NCI-H345 (cell line): ENCODE measurements at regions not wholly inside any gene's neighbourhood (a gene's known extent, or its start where the extent isn't known, plus 50 kb on each side); places are given as distances from the start of the nearest gene placed in this dataset.
"Not testable (repeated sequence)": the region's sequence is repeated elsewhere in the genome, so short reads cannot be mapped to it uniquely, and the experiment has no call there.

Experiments
- DNase-seq: peaks from one replicate; lab custom pipeline; 2025; lab: John Stamatoyannopoulos, UW

DNA sequence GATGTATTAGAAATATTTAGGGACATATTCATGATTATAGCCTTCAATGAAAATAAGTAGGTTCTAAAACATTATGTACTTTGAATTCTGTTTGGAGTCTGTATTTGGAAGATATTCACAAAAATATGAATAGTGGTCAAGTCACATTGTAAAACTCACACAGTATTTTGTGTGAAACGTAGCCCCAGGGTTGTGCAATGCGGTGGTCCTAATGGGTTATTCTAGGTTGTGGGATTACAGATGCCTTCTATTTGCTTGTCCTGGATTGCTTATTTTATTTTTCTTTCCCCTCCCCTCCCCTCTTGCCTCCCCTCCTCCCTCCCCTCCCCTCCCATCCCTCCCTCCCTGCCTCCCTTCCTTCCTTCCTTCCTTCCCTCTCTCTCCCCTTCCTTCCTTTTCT lies 93.7 kb upstream of the THUMPD2 start:
- no peak for DNase-seq

DNA sequence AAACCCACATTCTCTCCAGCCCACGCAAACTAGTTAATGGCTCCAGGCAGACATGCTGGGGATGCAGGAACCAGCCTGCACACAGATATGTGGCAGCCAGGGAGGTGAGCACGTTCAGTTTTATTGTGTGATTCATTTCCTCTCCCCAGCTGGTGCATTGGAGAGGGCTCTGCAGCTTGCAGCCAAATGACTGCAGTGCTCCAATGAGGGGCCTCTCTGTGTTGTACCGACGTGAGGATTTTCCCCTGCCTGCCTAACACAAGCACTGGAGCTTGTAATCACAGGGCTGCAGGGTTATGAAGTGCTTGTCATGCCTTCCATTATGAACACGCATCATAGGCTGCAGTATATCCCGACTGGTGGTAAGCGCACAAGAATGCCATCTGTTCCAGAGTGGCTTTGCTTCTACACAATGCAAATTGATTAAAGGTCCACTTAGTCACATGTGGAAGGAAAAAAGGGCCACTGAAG lies 92.3 kb upstream of the THUMPD2 start:
- DNase-seq: no peak

DNA sequence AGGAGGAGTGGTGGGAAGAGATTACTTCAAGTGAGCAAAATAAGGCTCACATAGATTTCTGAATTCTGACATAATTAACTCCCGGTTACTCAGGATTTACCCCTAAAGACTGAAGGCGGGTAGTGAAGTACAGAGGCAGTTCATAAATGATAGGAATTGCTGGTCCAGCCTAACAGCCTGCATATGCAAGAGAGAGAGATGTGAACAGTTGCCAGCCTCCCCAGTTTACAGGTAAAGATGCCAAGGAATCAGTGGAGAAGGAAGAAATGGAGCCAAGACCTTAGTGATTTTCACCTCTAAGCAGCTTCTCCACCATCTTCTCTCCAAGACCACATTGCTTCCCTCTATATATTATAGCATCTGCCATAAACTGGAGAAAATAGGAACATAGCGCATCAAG lies 91.8 kb upstream of the THUMPD2 start:
- DNase-seq: no peak

DNA sequence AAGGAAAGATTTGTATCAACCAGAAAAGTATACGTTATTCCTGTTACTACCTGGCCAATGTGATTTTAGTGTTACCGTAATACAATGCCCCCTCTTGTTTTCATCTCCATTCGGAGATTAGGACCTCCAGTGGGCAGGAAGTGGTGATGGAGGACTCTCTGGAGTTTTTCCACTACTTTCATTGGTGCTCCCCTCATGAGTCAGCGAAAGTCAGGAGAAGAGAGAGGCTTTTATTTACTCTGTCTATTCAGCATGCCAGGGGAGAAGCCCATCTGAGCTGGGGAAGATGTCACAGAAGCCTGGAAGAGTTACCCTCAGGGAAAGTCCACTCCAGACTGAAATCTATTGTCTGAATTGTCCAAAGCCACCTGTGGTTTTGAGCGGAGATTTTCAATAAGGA lies 88.2 kb upstream of the THUMPD2 start:
- no peak for DNase-seq

DNA sequence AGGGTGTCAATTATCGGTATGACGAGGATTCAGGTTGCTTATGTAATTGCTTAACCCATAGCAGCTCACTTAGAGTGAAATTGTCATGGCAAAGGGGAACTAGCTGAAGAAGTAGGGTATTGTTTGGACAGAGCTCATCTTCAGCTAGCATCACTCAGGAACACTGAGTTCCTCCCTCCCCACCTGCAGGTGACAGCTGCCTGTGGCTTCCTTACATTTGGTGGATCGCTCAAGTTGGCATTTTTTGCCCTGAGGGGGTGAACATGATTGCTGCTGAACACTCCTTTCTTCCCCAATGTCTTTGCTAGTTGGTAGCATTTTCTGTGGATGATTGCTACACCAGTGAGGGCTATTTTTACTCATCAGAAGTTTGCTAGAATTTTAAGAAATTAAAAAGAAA lies 86.7 kb upstream of the THUMPD2 start:
- DNase-seq: no peak

DNA sequence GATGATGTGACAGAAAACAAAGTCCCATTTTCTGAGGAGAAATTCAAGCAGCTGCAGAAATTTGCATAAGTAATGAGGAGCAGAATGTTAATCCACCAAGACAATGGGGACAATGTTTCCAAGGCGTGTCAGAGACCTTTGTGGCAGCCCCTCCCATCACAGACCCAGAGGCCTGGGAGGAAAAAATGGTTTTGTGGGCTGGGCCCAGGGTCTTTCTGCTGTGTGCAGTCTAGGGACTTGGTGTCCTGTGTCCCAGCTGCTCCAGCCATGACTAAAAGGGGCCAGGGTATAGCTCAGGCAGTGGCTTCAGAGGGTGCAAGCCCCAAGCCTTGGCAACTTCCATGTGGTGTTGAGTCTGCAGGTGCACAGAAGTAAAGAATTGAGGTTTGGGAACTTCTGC lies 84.6 kb upstream of the THUMPD2 start:
- not testable (repeated sequence) for DNase-seq

- no peak for DNase-seq
These were observed 81.5 kb upstream of the THUMPD2 start for GRCh38 chr2:39860538-39860937.

- DNase-seq: no peak
These were observed 79.6 kb upstream of the THUMPD2 start for GRCh38 chr2:39858677-39859076.

DNA sequence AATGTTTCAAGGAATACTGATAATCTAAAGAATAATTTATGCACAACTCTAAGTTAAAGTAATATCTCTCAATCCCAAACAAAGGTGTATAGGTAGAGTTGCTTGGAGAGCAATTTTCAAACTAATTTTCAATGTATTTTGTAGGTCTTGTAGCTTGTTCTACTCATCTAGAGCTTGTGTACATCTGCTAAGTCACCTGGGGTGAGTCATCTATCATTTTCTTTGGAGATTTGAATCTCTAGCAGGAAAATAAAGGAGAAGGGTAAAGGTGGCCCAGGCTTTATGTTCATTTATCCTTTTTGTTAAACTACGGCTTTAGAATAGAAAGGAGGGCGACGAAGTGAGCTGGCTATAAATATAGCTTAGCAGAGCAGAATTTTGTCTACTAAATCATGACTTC lies 76.8 kb upstream of the THUMPD2 start:
- no peak for DNase-seq

- DNase-seq: no peak
These were observed 75.7 kb upstream of the THUMPD2 start for GRCh38 chr2:39854771-39855170.

- no peak for DNase-seq
These were observed 73.8 kb upstream of the THUMPD2 start for GRCh38 chr2:39852831-39853230.

GRCh38 chr2:39851651-39852110 lies 72.6 kb upstream of the THUMPD2 start:
- no peak for DNase-seq

DNA sequence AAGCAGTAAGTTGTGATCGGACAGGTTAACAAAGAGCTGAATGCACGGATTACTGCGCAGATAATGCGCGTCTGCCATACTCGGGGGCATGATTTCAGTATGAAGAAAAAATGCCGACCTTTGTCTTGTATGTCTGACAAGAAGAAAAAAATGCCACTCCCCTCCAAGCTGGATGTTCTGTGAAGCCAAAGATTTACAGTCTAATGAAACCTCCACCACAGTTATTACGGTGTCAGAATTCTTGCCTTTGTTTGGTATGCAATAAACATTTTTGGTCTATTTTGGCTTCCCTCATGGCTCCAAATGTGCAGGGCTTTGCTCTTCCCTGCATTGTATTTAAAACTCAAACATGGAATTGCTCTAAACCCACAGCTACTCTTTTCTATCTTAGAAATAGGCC lies 72.2 kb upstream of the THUMPD2 start:
- DNase-seq: no peak

DNA sequence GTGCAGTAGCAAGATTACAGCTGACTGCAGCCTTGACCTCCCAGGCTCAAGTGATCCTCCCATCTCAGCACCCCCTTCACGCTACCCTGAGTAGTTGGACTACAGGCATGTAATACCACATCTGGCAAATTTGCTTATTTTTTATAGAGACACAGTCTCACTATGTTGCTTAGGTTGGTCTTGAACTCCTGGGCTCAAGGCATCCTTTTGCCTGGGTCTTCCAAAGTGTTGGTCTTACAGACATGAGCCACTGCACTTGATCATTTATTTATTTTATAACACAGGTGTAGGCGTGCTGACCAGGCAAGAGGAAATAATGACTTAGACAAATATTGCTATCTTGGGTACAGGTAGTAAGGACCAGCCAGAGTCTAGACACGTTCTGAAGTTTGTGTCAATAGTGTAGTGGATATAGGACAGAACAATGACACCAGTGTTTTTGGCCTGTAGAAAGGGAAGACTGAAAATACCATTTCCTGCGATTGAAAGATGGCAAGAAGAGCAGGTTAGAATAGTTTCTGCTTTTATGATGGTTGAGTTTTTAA lies 71.0 kb upstream of the THUMPD2 start:
- DNase-seq: no peak

DNA sequence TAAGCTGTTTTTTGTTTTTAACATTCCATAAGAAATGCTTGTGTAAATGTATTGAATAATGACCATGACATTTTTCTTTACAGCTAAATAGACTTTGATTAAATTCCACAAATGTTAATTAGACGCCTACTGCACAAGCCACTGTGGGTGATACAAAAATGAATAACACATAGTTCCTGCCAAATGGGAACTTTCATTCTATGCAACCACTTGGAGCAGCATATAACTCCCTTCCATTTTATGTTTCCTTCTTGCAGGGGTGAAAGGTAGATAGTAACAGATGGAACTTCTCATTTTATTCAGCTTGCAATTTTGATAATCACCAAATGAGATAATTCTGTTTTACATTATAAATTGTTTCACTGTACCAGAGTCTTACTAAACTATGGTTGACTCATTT lies 70.0 kb upstream of the THUMPD2 start:
- DNase-seq: no peak

- DNase-seq: no peak
These were observed 66.5 kb upstream of the THUMPD2 start for GRCh38 chr2:39845460-39846146.

GRCh38 chr2:39839261-39839848 lies 60.3 kb upstream of the THUMPD2 start:
- DNase-seq: no peak

- no peak for DNase-seq
These were observed 59.5 kb upstream of the THUMPD2 start for GRCh38 chr2:39838589-39838988.

GRCh38 chr2:39837856-39838453 lies 58.9 kb upstream of the THUMPD2 start:
- DNase-seq: no peak

DNA sequence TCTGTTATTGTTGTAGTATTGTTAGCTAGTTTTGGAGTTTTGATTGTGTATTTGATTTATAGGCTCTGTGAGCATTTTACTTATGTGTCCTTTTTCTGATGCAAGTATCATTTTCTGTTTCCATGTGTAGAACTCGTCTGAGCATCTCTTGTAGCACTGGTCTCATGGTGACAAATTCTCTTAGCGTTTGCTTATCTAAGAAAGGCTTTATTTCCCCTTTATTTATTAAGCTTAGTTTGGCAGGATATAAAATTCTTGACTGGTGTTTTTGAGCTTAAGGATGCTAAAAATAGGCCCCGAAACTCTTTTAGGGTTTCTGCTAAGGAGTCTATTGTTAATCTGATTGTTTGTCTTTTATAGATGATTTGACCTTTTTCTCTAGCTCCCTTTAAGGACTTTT lies 57.6 kb upstream of the THUMPD2 start:
- DNase-seq: no peak

- DNase-seq: no peak
These were observed 55.4 kb upstream of the THUMPD2 start for GRCh38 chr2:39834426-39834825.

DNA sequence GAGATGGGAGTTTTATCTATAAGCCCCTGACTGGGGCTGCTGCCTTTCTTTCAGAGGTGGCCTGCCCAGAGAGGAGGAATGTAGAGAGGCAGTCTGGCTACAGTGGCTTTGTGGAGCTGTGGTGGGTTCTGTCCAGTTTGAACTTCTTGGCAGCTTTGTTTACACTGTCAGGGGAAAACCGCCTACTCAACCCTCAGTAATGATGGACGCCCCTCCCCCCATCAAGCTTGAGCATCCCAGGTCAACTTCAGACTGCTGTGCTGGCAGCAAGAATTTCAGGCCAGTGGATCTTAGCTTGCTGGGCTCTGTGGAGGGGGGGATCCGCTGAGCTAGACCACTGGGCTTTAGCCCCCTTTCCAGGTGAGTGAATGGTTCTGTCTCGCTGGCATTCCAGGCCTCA lies 51.6 kb upstream of the THUMPD2 start:
- not testable (repeated sequence) for DNase-seq
